Hepatocyte (in vitro differentiated cells): ENCODE measurements at regions not wholly inside any gene's neighbourhood (a gene's known extent, or its start where the extent isn't known, plus 50 kb on each side); places are given as distances from the start of the nearest gene placed in this dataset.

Experiments used
- DNase-seq: peaks from one replicate; pipeline ENCODE4 v3.0.0-alpha.2; 2016; ENCODE audit warnings: low spot score
- H2AFZ ChIP-seq: fragments of 200-600 bp; sonication (generic); 2 replicates; pipeline ENCODE4 v1.6.0; 2016; ENCODE audit warnings: antibody characterized with exemption, mild to moderate bottlenecking
- H3K27ac ChIP-seq: fragments of 200-600 bp; sonication (generic); 2 replicates; pipeline ENCODE4 v1.5.1; 2016; ENCODE audit warnings: mild to moderate bottlenecking
- H3K27me3 ChIP-seq: fragments of 200-600 bp; sonication (generic); 2 replicates; pipeline ENCODE4 v1.6.1; 2016
- H3K36me3 ChIP-seq: fragments of 200-600 bp; sonication (generic); replicated peaks from 2 replicates; pipeline ENCODE4 v1.5.1; 2016; ENCODE audit warnings: low read depth; ENCODE audit not compliant: insufficient read depth
- H3K4me1 ChIP-seq: fragments of 200-600 bp; sonication (generic); 2 replicates; pipeline ENCODE4 v1.5.1; 2016; ENCODE audit warnings: mild to moderate bottlenecking, moderate library complexity; ENCODE audit not compliant: insufficient read depth
- H3K4me2 ChIP-seq: fragments of 200-600 bp; sonication (generic); 2 replicates; pipeline ENCODE4 v1.6.0; 2016
- H3K4me3 ChIP-seq: fragments of 200-600 bp; sonication (generic); 2 replicates; pipeline ENCODE4 v1.5.1; 2016; ENCODE audit warnings: mild to moderate bottlenecking
- H3K79me2 ChIP-seq: fragments of 200-600 bp; sonication (generic); 2 replicates; pipeline ENCODE4 v1.6.0; 2017; ENCODE audit warnings: mild to moderate bottlenecking
- H3K9me2 ChIP-seq: fragments of 200-600 bp; sonication (generic); replicated peaks from 2 replicates; pipeline ENCODE4 v1.6.0; 2017; ENCODE audit warnings: mild to moderate bottlenecking; ENCODE audit not compliant: insufficient read depth
- H3K9me3 ChIP-seq: fragments of 200-600 bp; sonication (generic); 2 replicates; pipeline ENCODE4 v1.5.1; 2016; ENCODE audit warnings: low read depth, mild to moderate bottlenecking
- H4K20me1 ChIP-seq: fragments of 200-600 bp; sonication (generic); 2 replicates; pipeline ENCODE4 v1.6.0; 2016; ENCODE audit warnings: mild to moderate bottlenecking; ENCODE audit not compliant: insufficient read depth, poor library complexity, severe bottlenecking
- EZH2 ChIP-seq: fragments of 200-600 bp; sonication (generic); IDR thresholded peaks from 2 replicates; pipeline ENCODE4 v1.6.1; 2016; ENCODE audit warnings: antibody characterized with exemption, mild to moderate bottlenecking, borderline replicate concordance
- EZH2phosphoT487 ChIP-seq: fragments of 200-600 bp; sonication (generic); IDR thresholded peaks from one replicate; pipeline ENCODE4 v1.6.1; 2018; ENCODE audit warnings: antibody characterized with exemption, mild to moderate bottlenecking, low read depth, moderate library complexity; ENCODE audit not compliant: unreplicated experiment, severe bottlenecking
- WGBS: methylation state at CpG from one replicate; pipeline ENCODE4 v1.1.6; 2016; ENCODE audit warnings: low lambda C conversion rate; ENCODE audit errors: missing lambda C conversion rate; 5-methylcytosine and 5-hydroxymethylcytosine counted together
- TF ChIP-seq, protein P1 (sequence below): fragments of 200-600 bp; sonication (generic); IDR thresholded peaks from 2 replicates; pipeline ENCODE4 v1.5.1; 2016; ENCODE audit warnings: antibody characterized with exemption, mild to moderate bottlenecking; ENCODE audit not compliant: poor library complexity

DNA sequence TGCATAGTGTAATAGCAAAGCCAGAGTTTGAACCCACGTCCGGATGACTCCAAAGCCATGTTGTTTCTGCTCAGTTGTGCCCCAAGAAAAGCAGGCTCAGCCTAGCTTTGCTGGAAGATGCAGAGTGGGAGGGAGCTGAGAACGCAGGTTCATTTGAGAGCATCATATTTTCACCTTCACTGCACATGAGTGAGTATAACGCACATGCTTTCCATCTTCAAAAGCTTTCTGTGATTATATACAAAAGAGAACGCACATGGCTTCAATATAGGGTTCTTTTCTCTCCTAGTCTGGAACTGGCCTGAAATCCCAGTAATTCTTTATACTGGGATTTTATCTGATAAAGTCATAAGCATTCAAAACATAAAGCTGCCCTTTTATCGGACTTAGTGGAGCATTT, 385.5 kb upstream of the CADM1 start:
- Histone ChIP-seq H3K27me3 (peaks cover 9% of the 10 kb centered on the region), H3K36me3 (no peaks in the 10 kb centered on the region), H3K9me2 (no peaks in the 10 kb centered on the region), H3K4me3 (no peak overlapping the region), H3K4me1 (no peaks in the 10 kb centered on the region), H3K4me2 (no peak overlapping the region), H2AFZ (no peak overlapping the region), H3K79me2 (no peaks in the 10 kb centered on the region), H4K20me1 (no peaks in the 10 kb centered on the region), H3K9me3 (no peaks in the 10 kb centered on the region), H3K27ac (no peak overlapping the region)
- DNase-seq, result no peak
- WGBS, result 80% methylated on average over 6 of the region's 6 CpGs
- TF ChIP-seq EZH2phosphoT487 (no peak), EZH2 (no peak)
- TF ChIP-seq, protein P1, sequence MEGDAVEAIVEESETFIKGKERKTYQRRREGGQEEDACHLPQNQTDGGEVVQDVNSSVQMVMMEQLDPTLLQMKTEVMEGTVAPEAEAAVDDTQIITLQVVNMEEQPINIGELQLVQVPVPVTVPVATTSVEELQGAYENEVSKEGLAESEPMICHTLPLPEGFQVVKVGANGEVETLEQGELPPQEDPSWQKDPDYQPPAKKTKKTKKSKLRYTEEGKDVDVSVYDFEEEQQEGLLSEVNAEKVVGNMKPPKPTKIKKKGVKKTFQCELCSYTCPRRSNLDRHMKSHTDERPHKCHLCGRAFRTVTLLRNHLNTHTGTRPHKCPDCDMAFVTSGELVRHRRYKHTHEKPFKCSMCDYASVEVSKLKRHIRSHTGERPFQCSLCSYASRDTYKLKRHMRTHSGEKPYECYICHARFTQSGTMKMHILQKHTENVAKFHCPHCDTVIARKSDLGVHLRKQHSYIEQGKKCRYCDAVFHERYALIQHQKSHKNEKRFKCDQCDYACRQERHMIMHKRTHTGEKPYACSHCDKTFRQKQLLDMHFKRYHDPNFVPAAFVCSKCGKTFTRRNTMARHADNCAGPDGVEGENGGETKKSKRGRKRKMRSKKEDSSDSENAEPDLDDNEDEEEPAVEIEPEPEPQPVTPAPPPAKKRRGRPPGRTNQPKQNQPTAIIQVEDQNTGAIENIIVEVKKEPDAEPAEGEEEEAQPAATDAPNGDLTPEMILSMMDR, result no peak

DNA sequence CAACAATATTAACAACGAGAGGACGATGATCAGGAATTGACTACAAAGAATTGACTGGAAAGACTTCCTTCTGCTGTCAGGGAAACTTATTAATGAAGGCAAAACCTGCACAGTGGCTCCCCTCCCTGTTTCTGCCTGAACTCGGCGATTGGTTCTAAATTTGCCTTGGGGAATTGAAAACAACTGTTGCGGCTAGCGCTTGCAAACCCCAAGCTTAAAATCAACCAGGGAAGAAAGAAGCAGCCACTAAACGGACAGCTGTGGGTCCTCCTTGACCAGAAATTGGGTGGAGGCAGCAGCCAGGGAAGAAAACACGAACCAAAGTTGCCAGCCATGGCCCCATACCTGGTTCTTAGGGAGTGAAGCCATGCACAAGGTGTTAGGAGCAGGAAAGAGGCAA, 383.5 kb upstream of the CADM1 start:
- DNase-seq, result no peak
- Histone ChIP-seq H3K9me2 (no peaks in the 10 kb centered on the region), H3K4me3 (no peak overlapping the region), H3K27ac (no peak overlapping the region), H3K36me3 (no peaks in the 10 kb centered on the region), H4K20me1 (no peaks in the 10 kb centered on the region), H3K79me2 (no peaks in the 10 kb centered on the region), H3K4me1 (no peaks in the 10 kb centered on the region), H2AFZ (no peak overlapping the region), H3K27me3 (peaks cover 9% of the 10 kb centered on the region), H3K9me3 (no peaks in the 10 kb centered on the region), H3K4me2 (no peak overlapping the region)
- 85% methylated on average over 8 of the region's 8 CpGs for WGBS
- TF ChIP-seq EZH2phosphoT487 (no peak), EZH2 (no peak)
- TF ChIP-seq, protein P1, result no peak

DNA sequence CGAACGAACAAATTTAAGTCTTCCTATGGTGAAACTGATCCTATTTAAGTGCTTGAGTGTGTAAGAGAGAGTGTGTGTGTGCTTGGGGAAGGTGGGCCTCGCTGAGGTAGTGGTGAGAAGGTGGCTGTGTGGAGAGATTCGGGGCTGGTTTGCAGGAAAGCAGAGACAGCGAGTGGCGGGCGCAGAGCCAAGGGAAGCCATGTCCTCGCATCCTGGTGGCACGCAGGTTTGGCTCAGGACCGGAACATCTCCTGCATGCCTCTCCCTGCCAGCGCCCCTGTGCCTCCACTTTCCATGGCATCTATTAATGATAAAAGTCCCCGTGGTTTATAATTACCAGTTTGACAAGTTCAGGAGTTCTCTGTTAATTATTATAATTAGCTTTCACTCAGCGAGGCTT, 383.1 kb upstream of the CADM1 start:
- no peak for DNase-seq
- TF ChIP-seq EZH2phosphoT487 (no peak), EZH2 (no peak)
- TF ChIP-seq, protein P1, result no peak
- Histone ChIP-seq H3K36me3 (no peaks in the 10 kb centered on the region), H3K27ac (no peak overlapping the region), H2AFZ (no peak overlapping the region), H3K4me2 (no peak overlapping the region), H3K4me1 (no peaks in the 10 kb centered on the region), H4K20me1 (no peaks in the 10 kb centered on the region), H3K79me2 (no peaks in the 10 kb centered on the region), H3K27me3 (peaks cover 9% of the 10 kb centered on the region), H3K9me2 (no peaks in the 10 kb centered on the region), H3K9me3 (no peaks in the 10 kb centered on the region), H3K4me3 (no peak overlapping the region)
- 91% methylated on average over 13 of the region's 13 CpGs for WGBS

DNA sequence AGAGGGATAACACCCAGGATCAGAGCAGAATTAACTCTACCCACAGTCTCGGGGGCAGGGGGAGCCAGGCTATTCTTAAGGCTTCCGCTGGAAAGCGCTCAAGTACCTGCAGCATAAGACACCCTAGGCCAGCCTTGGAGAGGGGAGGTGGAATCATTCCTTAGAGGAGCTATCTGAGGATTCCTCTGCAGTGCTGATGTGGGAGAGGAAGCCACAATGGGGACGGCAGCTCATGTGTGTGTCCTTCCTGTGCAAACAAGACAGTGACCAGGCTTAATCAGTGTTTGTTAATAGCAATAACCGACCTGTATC, 382.2 kb upstream of the CADM1 start:
- Histone ChIP-seq H3K36me3 (no peaks in the 10 kb centered on the region), H4K20me1 (no peaks in the 10 kb centered on the region), H3K9me3 (no peaks in the 10 kb centered on the region), H2AFZ (no peak overlapping the region), H3K79me2 (no peaks in the 10 kb centered on the region), H3K27me3 (peaks cover 2% of the 10 kb centered on the region), H3K4me2 (no peak overlapping the region), H3K9me2 (no peaks in the 10 kb centered on the region), H3K4me3 (no peak overlapping the region), H3K4me1 (no peaks in the 10 kb centered on the region), H3K27ac (no peak overlapping the region)
- TF ChIP-seq, protein P1, result no peak
- TF ChIP-seq EZH2phosphoT487, result no peak
- WGBS, result 74% methylated on average over 5 of the region's 5 CpGs
- DNase-seq, result no peak
